Sigmoid colon (tissue), 4 donors: ENCODE measurements at regions not wholly inside any gene's neighbourhood (a gene's known extent, or its start where the extent isn't known, plus 50 kb on each side); places are given as distances from the start of the nearest gene placed in this dataset.

Source experiments
- CTCF ChIP-seq, 4 experiments: fragments of 450-650 bp in 3 of 4; fragments of 200-600 bp in 1 of 4; IDR thresholded peaks; one replicate each; pipeline ENCODE4 v1.5.1; 2016 to 2019; ENCODE audit warnings: antibody characterized with exemption in 4 of 4, mild to moderate bottlenecking in 3 of 4, moderate library complexity in 2 of 4
- EP300 ChIP-seq, 4 donors: sonication (generic); formaldehyde crosslinking; IDR thresholded peaks; one replicate each; pipeline ENCODE4 v1.6.1; 2017; ENCODE audit warnings: antibody characterized with exemption in 4 of 4
- POLR2A ChIP-seq, 2 donors: fragments of 450-650 bp; IDR thresholded peaks; one replicate each; pipeline ENCODE4 v1.6.1; 2016; ENCODE audit warnings: antibody characterized with exemption in 2 of 2, mild to moderate bottlenecking in 2 of 2, moderate library complexity in 2 of 2

DNA sequence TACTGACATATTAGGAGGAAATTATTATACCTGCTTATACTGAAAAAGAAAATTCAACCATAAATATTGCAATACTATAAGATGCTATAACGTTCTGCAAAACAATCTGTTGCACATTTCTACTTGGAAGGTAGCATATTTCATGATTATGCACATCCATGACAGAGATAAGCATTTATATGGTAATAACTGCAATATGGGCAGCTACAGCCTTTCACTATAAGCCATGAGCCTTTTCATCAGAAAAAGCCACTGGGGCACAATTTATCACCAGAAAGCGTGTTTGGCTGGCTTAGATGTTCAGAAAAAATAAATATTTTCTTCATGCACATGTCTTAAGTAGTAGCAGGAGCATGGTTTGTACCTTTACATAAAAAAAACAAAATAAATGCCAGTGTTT lies 340.7 kb downstream of the GALC start:
- no peak for TF ChIP-seq CTCF (IDR thresholded peaks at IDR 0.05)
- TF ChIP-seq POLR2A (IDR thresholded peaks at IDR 0.05), result no peak
- no peak for TF ChIP-seq EP300 (IDR thresholded peaks at IDR 0.05)
